ENCODE measurements at regions not wholly inside any gene's neighbourhood (a gene's known extent, or its start where the extent isn't known, plus 50 kb on each side); places are given as distances from the start of the nearest gene placed in this dataset.
"Not testable (repeated sequence)": the region's sequence is repeated elsewhere in the genome, so short reads cannot be mapped to it uniquely, and the experiment has no call there.

DNA sequence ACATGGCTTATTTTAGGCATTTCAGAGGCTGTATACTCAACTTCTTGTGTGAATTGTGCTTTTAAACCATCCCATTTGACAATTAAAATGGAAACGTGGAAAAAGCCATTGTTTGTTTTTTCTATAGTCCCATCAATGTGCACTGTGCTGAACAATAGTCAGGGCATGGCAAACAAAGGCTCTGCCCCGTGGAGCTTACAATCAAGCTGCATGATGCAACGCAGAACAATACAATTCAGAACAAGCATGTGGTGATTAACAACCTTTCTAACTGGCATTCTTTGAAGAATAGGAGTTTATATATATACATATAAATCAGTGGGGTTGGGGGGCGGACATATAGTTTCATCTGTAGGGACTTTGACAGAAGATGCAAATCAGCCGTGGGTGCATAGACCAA is 2125.4 kb upstream of the WWC1 start:
- DNase-seq, result no peak

DNA sequence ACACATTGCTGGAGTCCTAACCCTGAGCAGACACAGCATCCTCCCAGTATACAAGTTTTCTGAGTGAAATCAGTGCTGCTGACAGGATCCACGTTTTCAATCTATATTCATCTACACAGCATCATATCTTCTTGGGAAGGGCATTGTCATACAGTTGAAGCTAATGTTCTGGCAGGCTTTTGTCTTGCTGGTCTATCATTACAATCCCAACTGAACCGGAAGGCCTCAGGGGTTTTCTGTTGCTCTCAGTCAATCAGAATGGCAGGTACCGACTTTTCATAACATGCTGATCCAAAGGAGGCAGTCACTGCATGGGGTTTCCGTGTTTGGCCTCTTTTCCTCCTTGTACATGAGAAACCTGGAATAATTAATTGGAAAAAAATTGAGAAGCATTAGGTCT is 2118.8 kb upstream of the WWC1 start:
- DNase-seq, result no peak

DNA sequence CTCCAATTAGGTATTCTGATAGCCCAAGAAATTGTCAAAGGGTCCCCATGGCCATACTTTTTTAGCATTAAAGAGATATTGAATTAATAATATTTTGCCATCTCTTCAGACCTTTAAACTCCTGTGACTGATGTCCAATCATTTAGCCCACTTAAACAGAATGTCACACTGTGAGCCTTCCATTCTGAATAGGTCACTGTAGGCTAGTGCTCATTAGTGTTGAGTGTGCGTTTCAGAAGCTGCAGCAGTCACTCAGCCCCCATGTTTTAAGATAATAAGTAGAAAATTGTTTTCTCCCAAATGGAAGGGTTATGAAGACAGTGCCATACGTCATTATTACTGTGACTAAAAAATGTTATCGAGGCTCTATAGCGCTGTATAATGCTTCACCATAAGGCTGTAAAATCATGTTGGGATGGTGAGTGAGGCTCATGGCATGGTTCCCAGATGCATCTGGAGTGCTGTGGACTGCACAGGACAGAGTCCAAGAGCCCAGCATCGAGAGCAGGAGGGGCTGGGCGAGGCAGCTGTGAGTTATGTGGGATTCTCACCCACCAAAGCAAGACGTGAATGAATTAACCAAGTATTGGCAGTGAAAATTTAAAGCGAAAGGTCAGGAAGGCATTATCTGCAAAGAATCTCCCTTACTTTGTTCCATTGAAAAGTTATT is 2112.9 kb upstream of the WWC1 start:
- DNase-seq, result peak; percentile 20

DNA sequence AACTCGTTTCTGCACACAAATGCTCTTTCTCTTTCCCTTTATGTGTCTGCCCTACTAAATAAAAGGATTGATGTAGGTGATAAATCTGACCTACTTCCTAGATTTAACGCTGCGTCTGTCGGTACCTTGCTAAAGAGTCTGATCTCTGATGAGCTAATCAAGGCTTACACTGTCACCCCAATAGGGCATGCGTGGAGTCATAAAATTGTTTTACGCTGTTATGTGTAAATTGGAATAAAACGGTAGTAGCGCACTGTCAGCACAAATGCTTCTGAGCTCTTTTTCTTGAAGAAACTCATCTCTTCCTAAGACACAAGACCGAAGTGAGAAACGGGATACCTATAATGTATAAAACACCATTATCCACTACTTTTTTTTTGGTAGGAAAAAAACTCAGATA is 2106.3 kb upstream of the WWC1 start:
- no peak for DNase-seq

DNA sequence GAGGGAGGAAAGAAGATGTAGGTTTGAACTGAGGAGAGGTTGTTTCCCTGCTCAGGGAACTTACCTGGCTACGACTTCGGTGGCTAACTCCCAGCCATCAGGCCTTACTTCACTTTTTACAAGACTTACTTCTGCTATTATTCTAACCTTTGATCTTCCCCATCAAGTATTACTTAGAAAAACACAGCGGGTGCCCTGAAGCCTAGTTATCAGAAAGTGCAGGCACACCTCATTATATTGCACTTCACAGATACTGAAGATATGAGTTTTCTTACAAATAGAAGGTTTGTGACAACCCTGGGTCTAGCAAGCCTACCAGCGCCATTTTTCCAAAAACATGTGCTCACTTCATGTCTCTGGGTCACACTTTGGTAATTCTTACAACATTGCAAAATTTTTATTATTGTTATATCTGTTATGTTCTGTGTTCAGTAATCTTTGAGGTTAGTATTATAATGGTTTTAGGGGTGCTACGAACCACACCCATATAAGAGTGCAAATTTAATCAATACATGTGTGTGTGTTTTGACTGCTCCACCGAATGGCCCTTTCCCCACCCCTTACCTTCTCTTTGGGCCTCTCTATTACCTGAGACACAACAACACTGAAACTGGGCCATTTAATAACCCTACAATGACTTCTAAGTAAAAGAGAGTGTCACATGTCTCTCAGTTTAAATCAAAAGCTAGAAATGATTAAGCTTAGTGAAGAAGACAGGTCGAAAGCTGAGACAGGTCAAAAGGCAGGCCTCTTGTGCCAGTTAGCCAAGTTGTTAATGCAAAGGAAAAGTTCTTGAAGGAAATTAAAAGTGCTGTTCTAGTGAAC is 2102.7 kb upstream of the WWC1 start:
- DNase-seq, result no peak

DNA sequence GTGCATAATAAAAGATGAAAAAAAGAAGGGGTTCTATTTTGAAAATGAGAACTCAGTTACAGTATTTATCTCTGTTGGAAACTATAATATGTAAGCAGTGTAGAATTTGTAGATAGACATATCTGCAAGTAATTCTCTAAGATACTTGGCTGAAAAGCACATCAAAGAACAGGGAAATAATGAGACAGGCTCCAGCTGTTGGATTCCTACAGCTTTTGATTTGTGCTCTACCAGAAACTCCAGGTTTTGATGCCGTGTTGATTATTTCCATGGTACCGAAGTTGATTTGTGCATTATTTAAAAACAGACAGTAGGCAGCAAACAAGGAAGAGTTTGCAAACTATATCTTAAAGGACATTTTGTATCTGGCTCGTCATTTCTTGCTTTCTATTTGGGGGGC is 2098.7 kb upstream of the WWC1 start:
- DNase-seq, result no peak

DNA sequence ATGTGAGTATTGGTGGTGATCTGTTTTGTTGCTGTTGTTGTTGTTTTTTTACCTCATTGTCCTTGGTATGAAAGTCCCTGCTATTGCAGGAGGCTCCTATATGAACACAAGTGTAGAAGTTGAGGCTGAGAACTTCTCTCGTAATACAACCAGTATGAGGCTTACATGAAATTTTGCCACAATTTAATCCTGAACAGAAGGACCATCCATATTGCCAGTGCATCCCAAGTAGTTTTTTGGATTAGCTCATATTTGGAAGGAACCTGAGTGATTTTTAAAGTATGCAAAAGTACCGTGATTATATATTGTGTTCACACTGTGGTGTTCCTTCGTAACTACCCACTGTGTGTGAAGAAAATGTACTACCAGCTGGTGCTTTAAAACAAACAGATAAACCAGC is 2095.5 kb upstream of the WWC1 start:
- DNase-seq, result no peak

DNA sequence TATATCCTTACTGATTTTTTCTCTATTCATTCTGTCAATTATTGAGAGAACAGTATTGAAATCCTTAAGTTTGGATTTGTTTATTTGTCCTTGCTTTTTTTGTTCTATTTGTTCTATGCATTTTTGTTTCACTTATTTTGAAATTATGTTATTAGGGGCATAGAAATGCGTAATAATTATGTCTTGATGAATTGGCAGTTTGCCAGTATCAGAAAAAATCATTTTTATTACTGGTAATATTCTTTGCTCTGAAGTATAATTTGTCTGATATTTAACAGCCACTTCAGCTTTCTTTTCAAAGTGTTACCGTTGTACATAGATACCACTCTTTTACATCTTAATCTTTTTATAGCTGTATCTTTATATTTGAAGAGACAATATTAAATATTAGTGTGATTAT is 2090.9 kb upstream of the WWC1 start:
- no peak for DNase-seq

DNA sequence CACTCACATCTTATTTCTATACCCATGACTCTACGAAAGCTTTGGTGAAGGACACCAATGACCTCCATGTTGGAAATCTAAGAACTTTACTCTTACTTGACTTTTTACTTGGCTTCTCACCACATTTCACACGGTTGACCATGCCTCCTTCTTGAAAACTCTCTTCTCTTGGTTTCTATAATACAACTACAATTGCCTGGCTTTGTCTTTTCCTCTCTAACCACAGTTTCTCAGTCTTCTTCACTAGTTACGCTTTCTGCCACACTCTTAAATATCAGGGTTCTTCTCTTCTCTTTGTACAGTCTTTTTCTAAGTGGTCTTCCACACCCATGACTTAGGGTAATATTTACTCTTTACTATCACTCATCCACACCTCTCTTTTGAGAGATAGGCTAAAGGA is 2079.8 kb upstream of the WWC1 start:
- no peak for DNase-seq

DNA sequence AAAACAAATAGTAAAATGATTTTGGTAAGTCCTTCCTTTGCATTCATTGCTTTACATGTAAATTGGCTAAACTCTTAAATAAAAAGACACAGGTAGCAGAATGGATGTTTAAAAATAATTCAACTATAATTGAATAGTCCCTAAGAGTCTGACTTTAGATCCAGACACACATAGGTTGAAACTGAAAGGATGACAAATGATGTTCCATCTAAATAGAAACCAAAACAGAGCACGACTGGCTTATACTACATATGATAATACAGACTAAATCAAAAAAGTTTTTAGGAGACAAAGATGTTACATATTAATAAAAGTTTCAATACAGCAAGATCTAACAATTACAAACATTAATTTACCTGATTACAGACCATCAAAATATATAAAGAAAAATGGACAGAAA is 2055.1 kb upstream of the WWC1 start:
- no peak for DNase-seq

DNA sequence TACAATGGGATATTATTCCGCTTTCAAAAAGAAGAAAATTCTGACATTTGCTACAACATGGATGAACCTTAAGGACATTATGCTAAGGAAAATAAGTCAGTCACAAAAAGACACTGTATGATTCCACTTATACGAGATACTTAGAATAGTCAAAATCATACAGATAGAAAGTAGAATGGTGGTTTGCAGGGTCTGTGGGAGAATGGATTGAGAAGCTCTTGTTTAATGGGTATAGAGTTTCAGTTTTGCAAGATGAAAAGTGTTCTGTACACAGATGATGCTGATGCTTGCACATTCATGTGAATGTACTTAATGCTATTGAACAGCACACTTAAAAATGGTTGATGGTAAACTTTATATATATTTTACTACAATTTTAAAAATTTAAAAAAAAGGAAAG is 2050.7 kb upstream of the WWC1 start:
- DNase-seq, result no peak

DNA sequence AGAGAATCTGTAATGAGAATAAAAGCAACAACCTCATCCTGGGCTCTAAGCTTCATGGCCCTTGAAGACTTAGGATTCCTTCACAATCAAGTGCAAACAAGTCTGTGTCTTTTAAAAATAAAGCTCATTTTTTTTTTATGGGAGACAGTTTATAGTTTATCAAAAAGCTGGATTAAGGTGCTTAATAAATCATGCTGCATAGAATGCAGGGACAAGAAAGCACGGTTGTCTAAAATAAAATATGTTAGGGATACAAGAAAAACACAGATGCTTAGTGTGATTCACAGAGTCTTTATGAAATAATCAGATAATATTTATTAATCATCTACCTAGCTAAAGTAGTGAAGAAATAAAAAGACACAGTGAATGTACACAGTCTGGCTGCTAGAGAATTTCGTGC is 2045.9 kb upstream of the WWC1 start:
- no peak for DNase-seq

DNA sequence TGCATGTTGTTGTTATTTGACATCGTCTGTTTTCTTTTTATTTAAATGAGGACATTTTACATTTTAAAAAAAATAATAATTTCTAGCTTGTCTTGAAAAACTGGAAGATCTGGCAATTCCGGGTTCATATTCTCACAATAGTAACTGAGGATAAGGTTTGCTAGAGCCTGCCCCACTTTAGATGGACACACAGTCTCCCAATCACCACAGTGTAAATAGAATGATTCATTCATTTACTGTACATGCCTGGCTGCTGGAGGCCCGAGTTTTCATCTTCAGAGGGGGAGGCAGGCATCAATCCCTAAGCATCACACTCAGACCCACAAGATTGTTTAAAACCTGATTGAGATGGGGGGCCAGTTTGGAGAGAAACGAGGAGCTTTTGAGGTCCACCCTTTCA is 2039.7 kb upstream of the WWC1 start:
- DNase-seq, result no peak

DNA sequence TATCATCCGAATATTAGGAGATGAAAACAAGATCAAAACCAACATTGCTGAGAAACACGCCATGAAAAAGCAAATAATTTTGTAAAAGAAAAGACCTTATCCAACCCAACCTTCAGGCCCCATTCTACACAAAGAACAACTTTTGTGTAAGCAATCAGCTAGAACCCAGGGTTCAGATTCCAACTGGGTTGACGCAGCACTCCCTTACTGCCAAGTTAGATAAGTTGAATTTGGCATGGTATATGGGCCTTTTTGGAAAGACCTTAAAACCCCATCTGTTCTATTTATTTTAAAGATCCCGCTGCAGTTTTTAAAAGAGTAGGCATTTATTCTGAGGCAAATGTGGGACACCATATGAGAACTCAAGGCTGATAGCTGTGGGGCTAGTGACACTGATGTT is 2033.8 kb upstream of the WWC1 start:
- no peak for DNase-seq

DNA sequence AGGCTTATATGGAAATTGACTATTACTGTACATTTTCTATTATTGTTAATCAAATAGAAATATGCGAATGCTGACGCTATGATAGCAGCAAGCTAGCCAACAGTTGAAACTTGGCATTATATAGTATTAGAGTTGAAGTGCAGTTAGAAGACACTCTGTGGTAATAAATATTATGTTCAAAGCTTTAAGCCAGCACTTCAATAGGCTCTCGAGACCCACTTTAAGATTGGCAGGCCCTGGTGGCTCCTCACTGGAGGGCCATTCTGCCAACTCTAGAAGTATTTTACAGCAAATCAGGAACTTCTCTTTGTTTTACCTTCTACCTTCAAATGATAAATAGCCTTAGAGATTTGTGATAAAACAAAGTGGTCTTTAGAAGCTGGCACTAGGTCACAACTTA is 2029.0 kb upstream of the WWC1 start:
- no peak for DNase-seq

DNA sequence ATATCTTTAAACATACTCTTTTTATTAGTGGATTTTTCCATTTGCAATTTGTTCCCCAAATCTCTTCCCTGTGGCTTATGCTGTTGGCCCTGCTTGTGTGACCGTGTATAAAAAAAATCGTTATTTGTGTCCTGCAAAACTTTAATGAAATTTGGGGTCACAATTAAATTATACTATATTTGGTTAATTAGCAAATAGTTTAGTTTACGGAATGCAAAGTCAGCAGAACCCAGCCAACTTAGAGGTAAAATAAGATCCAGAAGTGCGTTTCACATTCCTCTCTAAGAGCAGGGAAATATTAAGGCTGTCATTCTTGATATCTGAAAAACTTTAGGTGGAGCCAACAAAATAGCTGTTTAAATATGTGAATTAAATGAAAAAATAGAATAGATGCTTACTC is 2023.5 kb upstream of the WWC1 start:
- no peak for DNase-seq

DNA sequence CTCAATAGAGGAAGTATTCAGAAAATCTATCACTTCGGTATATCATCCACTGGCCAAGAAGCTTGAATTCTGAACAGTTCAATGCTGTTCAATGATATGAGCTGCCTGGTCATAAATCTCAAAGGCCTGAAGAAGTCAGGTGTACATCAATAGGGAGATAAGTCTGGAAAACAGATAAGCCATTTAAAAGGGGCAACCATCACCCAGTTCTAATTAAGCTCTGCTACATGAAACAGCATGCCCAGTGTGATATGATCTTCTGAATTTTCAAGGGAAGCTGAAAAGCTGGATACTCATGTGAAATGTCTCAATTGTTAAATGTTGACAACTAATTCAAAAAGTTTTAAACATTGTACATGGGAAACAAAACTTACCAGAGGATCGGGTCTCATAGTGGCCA is 2020.7 kb upstream of the WWC1 start:
- no peak for DNase-seq

DNA sequence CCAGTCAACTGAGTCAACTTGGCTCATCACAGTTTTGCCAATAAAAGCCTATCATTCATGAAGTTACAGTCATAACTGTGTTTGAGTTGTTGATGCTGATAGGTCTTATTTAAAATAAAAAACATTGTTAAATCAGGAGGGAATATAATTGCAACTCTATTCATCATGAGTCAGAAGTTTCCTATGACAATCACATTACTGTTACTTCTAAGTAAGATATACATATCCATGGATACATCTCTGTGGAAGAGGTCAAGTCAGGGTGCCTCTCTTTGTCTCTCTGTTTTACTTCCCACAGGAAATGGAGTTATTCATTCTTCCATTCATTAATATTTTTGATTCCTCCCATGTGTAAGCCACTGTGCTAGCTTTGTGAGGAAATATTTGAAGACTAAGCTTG is 2015.4 kb upstream of the WWC1 start:
- DNase-seq, result no peak

DNA sequence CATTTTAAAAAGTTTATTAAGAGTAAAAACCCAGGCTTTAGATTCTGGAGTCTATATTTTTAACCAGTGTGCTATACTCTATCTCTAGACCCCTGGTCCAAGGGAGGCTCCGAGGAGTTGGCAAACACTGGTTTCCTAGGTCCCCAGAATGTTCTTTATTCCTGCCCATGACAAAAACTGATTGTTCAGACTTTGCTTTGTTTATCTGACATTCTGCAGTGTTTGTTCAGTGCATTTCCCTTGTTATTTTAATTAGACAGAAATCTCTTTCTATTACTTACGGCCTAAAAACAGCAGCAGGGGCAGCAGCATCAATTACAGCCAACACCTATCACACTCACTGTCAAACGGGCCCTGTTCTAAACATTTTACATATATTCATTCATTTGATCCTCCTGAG is 2011.6 kb upstream of the WWC1 start:
- DNase-seq, result no peak

DNA sequence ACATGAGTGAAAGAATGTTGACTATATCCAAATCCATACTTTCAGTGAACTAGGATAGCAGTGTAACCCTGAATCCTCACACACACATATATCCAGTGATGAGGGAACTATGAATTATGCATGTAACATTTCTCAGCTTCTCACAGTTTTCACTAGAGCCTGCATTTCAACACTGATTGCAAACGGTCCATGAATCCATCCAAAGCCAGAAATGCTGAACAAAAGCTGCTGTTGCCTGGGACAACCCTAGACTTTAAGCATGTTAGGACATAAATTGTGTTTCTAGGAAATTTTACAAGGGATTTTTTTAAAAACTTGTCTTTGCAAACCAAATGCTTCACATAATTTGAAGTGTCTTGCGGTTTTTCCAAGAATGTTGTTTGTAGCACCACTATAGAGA is 2010.0 kb upstream of the WWC1 start:
- no peak for DNase-seq

DNA sequence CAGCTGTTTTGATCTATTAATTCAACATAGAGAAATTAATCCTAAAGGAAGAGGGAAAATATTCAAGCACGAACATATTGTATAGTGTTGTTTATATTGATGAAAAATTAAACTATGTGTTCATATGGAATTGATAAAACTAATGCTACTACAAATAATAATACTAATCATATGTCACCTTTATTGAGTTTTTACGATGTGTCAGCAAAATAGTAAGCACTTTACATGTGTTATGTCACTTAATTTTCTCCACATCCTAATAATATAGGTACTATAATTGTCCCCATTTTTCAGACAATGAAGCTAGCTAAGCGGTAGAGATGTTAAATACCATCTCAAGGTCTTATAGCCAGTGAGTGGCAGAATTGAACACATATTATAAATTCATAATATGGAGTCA is 2008.5 kb upstream of the WWC1 start:
- no peak for DNase-seq

DNA sequence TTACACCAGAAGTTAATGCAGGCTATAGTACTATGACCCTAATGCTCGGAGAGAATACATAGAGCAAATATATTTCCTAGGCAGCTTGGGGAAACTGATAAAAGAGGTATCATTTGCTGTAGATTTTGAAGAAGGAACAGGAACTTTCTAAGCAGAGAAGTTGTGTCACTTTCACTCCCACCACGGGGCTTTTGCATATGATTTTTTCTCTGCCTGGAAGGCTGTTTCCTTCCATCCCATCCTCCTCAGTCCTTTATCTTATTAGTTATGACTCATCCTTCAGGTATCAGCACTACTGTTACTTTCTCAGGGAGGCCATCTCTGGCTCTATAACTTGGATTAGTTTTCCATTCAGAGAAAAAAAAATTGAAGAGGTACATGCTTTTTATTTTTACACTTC is 2006.1 kb upstream of the WWC1 start:
- no peak for DNase-seq

DNA sequence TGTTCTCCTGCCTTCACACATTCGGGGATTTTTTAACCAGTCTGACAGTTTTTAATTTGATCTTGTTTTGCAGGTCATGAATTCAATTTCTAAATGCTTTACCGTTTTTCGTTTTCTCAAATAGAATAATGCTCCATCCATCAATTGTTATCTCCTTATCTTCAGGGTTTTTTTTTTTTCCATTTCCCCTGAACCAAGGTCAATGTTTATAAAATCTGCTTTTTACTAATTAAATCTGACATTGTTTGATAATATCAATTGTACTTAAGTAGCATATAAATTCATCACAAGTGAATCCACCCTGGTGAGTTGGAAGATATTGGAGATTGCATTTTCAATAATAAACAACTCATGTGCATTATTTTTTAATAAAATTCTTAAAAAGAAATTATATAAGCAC is 2004.6 kb upstream of the WWC1 start:
- no peak for DNase-seq

DNA sequence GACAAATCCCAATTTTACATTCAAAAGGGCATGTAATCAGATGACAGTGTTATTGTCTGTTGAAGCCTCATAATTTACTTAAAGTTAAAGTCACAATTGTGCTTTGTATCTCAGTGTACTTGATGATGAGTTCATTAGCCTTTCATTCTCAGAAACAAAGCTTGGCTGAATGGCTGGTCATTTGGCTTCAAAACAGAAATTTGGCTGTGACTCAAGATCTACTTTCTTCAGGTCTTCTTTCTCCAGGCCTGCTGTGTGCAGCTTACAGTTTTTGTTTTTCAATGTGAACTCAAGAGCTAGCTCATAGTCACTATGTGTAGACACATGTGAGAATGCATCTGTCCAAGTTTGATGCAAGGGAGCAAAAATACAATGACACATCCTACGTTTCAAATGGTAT is 2003.6 kb upstream of the WWC1 start:
- DNase-seq, result no peak

DNA sequence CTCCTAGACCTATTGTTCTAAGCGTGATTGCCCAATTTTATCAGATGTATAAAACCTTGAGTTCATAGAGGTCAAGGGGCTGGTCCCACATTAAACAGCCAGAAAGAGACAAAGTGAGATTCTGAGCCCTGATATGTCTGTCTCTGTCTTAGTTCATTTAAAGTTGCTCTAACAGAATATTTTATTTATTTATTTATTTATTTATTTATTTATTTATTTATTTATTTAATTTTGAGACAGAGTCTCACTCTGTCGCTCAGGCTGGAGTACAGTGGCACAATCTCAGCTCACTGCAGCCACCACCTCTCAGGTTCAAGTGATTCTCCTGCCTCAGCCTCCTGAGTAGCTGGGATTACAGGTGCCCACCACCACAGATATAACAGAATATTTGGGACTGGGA is 1999.6 kb upstream of the WWC1 start:
- not testable (repeated sequence) for DNase-seq

Data from right hindlimb (tissue), 1 donor.